Spinal cord (tissue), 9 donors: ENCODE measurements at regions not wholly inside any gene's neighbourhood (a gene's known extent, or its start where the extent isn't known, plus 50 kb on each side); places are given as distances from the start of the nearest gene placed in this dataset.
A peak's percentile ranks its signal among the peaks of the same experiment; 100 is the strongest.

Experiments
- DNase-seq, 6 donors: peaks; one replicate each; pipeline versions ENCODE4 v3.0.0 to v3.0.0-alpha.2; 2013 to 2015; ENCODE audit warnings: low spot score in 6 of 6, low read depth in 4 of 6
- H3K27ac ChIP-seq: one replicate; pipeline ENCODE4 v1.5.1; 2013; ENCODE audit warnings: low read depth, low read length, control low read depth
- H3K27me3 ChIP-seq: one replicate; pipeline ENCODE4 v1.6.1; 2013; ENCODE audit warnings: low read length; ENCODE audit not compliant: control insufficient read depth, insufficient read depth
- H3K36me3 ChIP-seq: one replicate; pipeline ENCODE4 v1.6.1; 2013; ENCODE audit warnings: low read length; ENCODE audit not compliant: control insufficient read depth, insufficient read depth
- H3K4me1 ChIP-seq: one replicate; pipeline ENCODE4 v1.6.1; 2013; ENCODE audit warnings: low read length; ENCODE audit not compliant: control insufficient read depth, insufficient read depth
- H3K4me3 ChIP-seq: one replicate; pipeline ENCODE4 v1.5.1; 2013; ENCODE audit warnings: low read depth, low read length, control low read depth
- H3K9me3 ChIP-seq: one replicate; pipeline ENCODE4 v1.6.1; 2013; ENCODE audit warnings: low read length; ENCODE audit not compliant: control insufficient read depth, insufficient read depth
- WGBS: methylation state at CpG from one replicate; pipeline ENCODE4 v1.1.5; 2013; ENCODE audit warnings: missing lambda C conversion rate; ENCODE audit not compliant: insufficient coverage; 5-methylcytosine and 5-hydroxymethylcytosine counted together
- donor health status: healthy.

DNA sequence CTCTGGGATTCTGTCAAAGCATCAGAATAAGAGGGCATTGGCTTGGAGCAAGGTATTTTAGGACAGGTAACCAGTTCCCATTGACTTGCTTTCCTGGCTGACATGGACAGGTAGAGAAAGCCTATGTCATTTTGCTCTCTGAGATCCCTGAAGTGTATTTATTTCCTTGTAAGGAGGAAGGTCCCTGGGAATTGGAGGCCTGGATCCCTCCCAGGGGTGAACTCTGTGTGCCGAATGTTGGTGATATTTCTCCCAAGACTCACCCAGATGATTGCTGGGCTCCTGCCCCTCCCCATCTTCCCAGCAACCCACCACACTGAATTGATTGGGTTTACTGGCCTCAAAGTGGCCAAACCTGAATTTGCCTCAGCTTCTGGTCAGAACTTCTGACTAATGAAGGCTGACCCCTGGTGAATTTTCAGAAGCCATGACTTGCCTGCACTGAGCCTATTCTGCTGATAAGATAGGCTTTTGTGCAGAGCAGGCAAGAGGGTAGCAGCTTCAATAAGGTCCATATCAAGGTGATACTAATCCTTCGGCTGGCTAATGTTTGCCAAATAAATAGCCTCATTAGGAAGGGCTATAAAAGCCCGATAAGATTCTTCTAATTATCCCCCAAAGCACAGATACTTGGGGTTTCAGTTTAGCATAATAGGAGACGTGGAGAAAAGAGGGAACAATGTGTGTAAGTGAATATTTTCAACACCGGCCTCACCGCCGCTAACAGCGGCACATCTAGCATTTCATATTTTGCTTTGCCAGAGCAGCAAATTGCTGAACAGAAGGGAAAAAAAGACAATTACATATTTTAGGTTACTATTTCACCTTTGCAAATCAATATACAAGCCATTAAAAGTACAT, 152.9 kb upstream of the PITX1 start:
- Histone ChIP-seq H3K27me3 (peaks cover 29% of the 10 kb centered on the region), H3K9me3 (no peaks in the 10 kb centered on the region), H3K4me3 (no peak overlapping the region), H3K27ac (no peak overlapping the region), H3K4me1 (peaks cover 28% of the 10 kb centered on the region), H3K36me3 (no peaks in the 10 kb centered on the region)
- DNase-seq: peak in 1 of 6 donors; percentile 39
- no CpG with 5 or more reads among the region's 8 CpGs for WGBS

DNA sequence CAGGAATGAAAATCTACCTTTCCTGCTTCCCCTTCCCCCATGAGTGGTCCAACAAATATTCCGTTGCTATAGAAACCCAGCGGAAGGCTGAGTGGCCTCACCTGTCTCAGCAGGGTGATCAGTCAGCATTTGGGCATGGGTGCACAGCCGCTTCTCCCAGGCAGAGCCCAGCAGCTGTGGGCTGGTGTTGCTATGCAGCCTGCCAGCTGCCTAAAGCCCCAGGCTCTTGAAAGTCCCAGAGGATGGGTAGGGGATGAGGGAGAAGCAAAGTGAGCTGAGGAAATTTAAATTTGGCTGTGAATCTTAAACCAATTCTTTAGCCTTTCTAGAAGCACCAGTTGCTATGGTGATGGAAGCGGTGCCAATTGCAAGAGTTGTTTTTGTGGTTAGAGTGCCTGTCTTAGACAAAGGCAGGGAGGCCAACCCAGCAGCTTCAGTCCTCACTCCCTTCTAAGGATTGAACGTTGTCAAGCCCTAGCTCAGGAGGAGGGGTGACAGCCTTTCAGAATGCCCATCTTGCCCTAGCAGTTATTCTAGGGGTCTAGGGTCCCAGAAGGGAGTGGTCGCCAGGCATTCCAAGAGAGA, 151.5 kb upstream of the PITX1 start:
- 58% methylated on average over 5 of the region's 6 CpGs for whole genome bisulfite sequencing
- Histone ChIP-seq H3K4me1 (peaks cover 16% of the 10 kb centered on the region), H3K9me3 (no peaks in the 10 kb centered on the region), H3K4me3 (no peak overlapping the region), H3K27ac (peak overlapping the region; percentile 25), H3K36me3 (no peaks in the 10 kb centered on the region), H3K27me3 (peaks cover 15% of the 10 kb centered on the region)
- peak; percentile 62 to 94 (median 72) for DNase-seq

DNA sequence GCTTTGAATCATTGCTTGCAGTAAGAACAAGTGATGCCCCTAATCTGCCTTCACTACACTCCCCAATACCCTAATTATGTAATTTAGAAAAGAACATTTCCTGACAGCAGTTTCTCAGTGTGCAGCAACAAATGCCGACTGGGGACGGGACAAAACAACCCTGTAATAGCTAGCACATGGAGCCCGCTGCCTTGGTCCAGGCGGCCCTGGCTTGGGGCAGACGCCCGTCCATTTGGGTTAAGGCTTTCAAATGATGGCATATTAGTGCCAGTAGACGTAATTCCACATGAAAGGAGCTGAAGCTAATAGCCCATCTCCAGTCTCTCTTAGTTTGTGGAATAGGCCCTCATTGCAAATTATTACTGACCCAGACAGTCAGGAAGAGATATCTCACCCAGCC, 150.6 kb upstream of the PITX1 start:
- 94% methylated on average over 6 of the region's 7 CpGs for WGBS
- H3K9me3 ChIP-seq: no peaks in the 10 kb centered on the region
- no peaks in the 10 kb centered on the region for H3K36me3 ChIP-seq
- no peak overlapping the region for H3K4me3 ChIP-seq
- peaks cover 16% of the 10 kb centered on the region for H3K4me1 ChIP-seq
- H3K27me3 ChIP-seq: peaks cover 10% of the 10 kb centered on the region
- DNase-seq: no peak
- H3K27ac ChIP-seq: no peak overlapping the region

DNA sequence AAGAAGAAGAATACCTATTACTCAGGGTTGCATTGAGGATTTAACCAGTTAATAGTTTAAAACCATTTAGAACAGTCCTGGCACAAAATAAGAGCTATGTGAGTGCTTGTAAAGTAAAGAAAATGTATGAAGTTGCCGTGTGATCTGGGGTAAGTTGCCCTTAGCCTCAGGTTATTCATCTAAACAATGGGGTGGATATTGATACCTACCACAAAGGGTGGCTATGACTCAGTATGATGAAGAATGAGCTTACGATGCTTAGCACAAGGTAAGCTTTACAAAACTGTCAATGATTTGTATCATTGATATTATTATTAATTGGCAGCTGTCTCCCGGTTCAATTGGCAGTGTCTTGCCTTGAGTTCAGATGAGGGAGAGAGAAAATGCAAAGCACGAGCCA, 149.4 kb upstream of the PITX1 start:
- 78% methylated on average over 2 of the region's 4 CpGs for whole genome bisulfite sequencing
- no peak overlapping the region for H3K27ac ChIP-seq
- H3K4me1 ChIP-seq: peaks cover 16% of the 10 kb centered on the region
- DNase-seq: no peak
- H3K4me3 ChIP-seq: no peak overlapping the region
- H3K27me3 ChIP-seq: peaks cover 4% of the 10 kb centered on the region
- H3K36me3 ChIP-seq: no peaks in the 10 kb centered on the region
- H3K9me3 ChIP-seq: no peaks in the 10 kb centered on the region

DNA sequence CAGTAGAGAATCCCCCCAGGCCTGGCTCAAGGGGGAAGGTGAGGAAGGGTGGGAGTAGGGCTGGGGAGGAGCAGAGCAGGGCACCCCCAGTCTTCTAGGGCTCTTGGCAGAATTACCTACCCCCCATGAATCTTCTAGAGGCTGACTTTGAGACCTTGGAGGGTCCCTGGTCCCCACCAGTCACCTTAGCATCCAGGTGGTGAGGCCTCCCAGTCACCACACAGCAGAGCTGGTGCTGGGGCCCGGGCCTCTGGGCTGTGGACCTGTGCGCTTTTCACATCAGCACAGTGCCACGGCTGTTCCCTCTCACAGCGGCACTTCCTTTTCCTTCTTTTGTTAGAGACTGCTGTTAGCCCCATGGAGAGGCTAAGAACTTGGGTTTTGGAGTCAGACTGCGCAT, 148.6 kb upstream of the PITX1 start:
- Histone ChIP-seq H3K4me3 (no peak overlapping the region), H3K9me3 (no peaks in the 10 kb centered on the region), H3K4me1 (peaks cover 16% of the 10 kb centered on the region), H3K27me3 (peaks cover 4% of the 10 kb centered on the region), H3K27ac (no peak overlapping the region), H3K36me3 (no peaks in the 10 kb centered on the region)
- 81% methylated on average over 5 of the region's 5 CpGs for WGBS
- no peak for DNase-seq

DNA sequence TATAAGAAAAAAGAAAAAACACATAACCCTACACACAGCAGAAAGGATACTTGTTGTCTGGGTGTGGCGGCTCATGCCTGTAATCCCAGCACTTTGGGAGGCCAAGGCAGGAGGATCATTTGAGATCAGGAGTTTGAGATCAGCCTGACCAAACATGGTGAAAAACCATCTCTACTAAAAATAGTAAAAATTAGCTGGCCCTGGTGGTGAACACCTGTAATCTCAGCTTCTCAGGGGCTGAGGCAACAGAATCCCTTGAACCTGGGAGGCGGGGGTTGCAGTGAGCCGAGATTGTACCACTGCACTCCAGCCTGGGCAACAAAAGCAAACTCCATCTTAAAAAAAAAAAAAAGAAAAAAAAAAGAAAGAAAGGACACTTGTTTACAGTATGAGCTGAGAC, 147.6 kb upstream of the PITX1 start:
- Histone ChIP-seq H3K4me3 (no peak overlapping the region), H3K9me3 (no peaks in the 10 kb centered on the region), H3K36me3 (no peaks in the 10 kb centered on the region), H3K27ac (no peak overlapping the region), H3K27me3 (no peaks in the 10 kb centered on the region), H3K4me1 (peaks cover 16% of the 10 kb centered on the region)
- DNase-seq: no peak
- WGBS: no CpG with 5 or more reads among the region's 3 CpGs

DNA sequence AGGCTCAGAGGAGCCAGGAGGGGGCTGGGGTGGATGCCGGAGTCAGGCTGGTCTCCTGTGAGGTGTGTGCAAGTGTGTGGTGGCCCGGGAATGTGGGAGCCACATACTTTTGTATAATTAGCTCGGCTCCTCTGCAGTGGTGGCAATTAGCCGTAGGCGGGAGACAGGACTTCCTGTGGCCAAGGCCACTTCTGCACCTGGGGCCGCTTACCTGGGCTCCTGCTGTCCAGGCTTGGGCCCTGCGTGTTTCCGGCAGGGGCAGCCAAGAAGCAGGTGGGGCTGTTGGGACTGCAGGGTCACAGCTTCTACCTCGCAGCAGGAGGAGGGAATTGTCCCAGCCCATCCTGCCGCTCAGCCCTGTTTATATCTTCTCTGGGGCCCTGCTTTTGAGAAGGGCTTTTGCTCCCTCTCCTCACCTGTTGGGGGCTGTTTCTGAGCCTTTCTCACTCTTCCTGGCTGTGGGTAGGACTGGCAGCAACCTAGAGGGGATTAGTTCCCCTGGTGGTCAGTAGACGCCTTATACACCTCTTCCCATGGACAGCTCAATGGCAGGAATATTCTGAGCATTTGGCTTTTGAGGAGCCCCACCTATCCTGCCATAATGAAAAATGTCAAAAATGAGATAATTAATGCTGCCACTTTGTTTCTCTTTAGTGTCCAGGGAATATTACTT, 145.4 kb upstream of the PITX1 start:
- Histone ChIP-seq H3K27ac (no peak overlapping the region), H3K9me3 (no peaks in the 10 kb centered on the region), H3K27me3 (no peaks in the 10 kb centered on the region), H3K4me1 (no peaks in the 10 kb centered on the region), H3K4me3 (no peak overlapping the region), H3K36me3 (no peaks in the 10 kb centered on the region)
- 72% methylated on average over 9 of the region's 11 CpGs for WGBS
- DNase-seq: no peak

DNA sequence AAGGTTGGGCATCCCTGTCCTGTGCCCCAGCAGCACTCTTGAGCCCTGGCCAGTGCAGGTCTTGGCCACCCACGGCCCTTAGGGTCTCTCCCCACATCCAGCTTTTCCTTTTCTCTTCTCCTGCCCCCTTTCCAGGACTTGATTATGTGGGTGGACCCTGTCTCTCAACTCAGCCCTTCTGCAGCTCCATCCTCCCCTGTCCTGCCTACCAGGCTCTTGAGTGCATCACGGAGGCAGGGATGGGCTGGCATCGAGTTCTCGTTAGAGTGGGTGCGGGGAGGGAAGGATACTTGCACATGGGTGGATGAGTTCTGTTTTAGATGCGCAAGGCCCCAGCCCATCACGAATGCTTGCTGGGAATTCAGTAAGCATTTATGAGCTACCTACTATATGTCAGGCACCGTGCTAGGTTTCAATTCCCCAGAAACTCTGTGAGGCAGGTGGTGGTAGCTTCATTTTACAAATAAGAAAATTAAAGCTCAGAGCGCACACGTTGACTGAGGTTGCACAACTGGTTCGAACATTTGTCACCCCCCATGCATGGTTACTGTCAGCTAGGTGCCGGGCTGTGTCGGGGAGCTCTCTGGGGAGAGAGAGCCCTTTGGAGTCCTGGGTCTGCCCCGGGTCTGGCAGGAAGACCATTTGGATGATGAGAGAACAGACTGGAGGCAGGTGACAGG, 144.6 kb upstream of the PITX1 start:
- 49% methylated on average over 5 of the region's 14 CpGs for whole genome bisulfite sequencing
- no peak for DNase-seq
- no peaks in the 10 kb centered on the region for H3K27me3 ChIP-seq
- no peaks in the 10 kb centered on the region for H3K4me1 ChIP-seq
- no peak overlapping the region for H3K4me3 ChIP-seq
- H3K27ac ChIP-seq: no peak overlapping the region
- no peaks in the 10 kb centered on the region for H3K36me3 ChIP-seq
- H3K9me3 ChIP-seq: no peaks in the 10 kb centered on the region

DNA sequence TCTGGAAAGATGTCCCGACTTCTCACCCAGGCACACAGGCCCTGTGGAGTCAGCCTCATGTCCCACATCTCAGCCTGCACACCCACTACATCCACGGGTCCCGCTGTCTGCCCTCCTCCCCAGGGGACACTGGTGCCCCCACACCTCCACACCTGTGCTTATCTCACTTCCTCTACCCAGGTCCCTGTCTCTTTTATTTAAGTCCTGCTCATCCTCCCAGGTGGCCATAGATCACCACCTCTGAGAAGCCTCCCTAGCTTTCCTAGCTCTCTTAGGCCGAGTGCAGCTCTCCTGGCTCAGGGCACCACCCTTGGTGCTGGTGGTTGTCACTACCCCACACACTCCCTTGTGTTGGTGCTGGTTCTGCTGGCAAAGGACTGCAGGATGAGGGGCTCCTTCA, 143.6 kb upstream of the PITX1 start:
- Histone ChIP-seq H3K4me1 (no peaks in the 10 kb centered on the region), H3K9me3 (no peaks in the 10 kb centered on the region), H3K4me3 (no peak overlapping the region), H3K36me3 (no peaks in the 10 kb centered on the region), H3K27ac (no peak overlapping the region), H3K27me3 (no peaks in the 10 kb centered on the region)
- DNase-seq: no peak
- WGBS: 100% methylated on average over 4 of the region's 4 CpGs
